HG03039 (cell line): ENCODE measurements at regions not wholly inside any gene's neighbourhood (a gene's known extent, or its start where the extent isn't known, plus 50 kb on each side); places are given as distances from the start of the nearest gene placed in this dataset.

Experiments
- ATAC-seq: cut with Tn5 transposase; IDR thresholded peaks from one replicate; pipeline ENCODE4 v1.9.1; 2021; ENCODE audit warnings: mild to moderate bottlenecking, moderate library complexity; ENCODE audit not compliant: unreplicated experiment

- ATAC-seq = no peak
These were observed 375.1 kb upstream of the ID2 start for GRCh38 chr2:8306530-8307351.

- no peak for ATAC-seq
These were observed 374.2 kb upstream of the ID2 start for GRCh38 chr2:8307606-8308180.

GRCh38 chr2:8309131-8309530 lies 372.7 kb upstream of the ID2 start:
- no peak for ATAC-seq

- ATAC-seq = no peak
These were observed 371.1 kb upstream of the ID2 start for GRCh38 chr2:8310557-8311455.

GRCh38 chr2:8312221-8312620 lies 369.6 kb upstream of the ID2 start:
- no peak for ATAC-seq

- ATAC-seq = peak; percentile 72
These were observed 368.7 kb upstream of the ID2 start for GRCh38 chr2:8312861-8313830.

- no peak for ATAC-seq
These were observed 367.8 kb upstream of the ID2 start for GRCh38 chr2:8314063-8314462.

GRCh38 chr2:8315531-8316165 lies 366.2 kb upstream of the ID2 start:
- no peak for ATAC-seq

- no peak for ATAC-seq
These were observed 365.5 kb upstream of the ID2 start for GRCh38 chr2:8316356-8316755.

- no peak for ATAC-seq
These were observed 364.4 kb upstream of the ID2 start for GRCh38 chr2:8317418-8317817.

- no peak for ATAC-seq
These were observed 362.6 kb upstream of the ID2 start for GRCh38 chr2:8319219-8319618.

GRCh38 chr2:8320311-8321066 lies 361.4 kb upstream of the ID2 start:
- no peak for ATAC-seq

- ATAC-seq = no peak
These were observed 359.2 kb upstream of the ID2 start for GRCh38 chr2:8322634-8323033.

GRCh38 chr2:8324164-8324856 lies 357.5 kb upstream of the ID2 start:
- ATAC-seq = no peak

GRCh38 chr2:8324901-8325300 lies 357.0 kb upstream of the ID2 start:
- no peak for ATAC-seq

GRCh38 chr2:8327371-8328100 lies 354.3 kb upstream of the ID2 start:
- no peak for ATAC-seq

- no peak for ATAC-seq
These were observed 353.6 kb upstream of the ID2 start for GRCh38 chr2:8328217-8328616.
